H9 (cell line): ENCODE measurements at regions not wholly inside any gene's neighbourhood (a gene's known extent, or its start where the extent isn't known, plus 50 kb on each side); places are given as distances from the start of the nearest gene placed in this dataset.

Experiments
- DNase-seq: peaks from one replicate; pipeline ENCODE4 v3.0.0-alpha.2; 2017
- H2AFZ ChIP-seq: one replicate; pipeline ENCODE4 v1.6.1; 2013; ENCODE audit warnings: mild to moderate bottlenecking, low read length, control low read depth, moderate library complexity
- H2AK5ac ChIP-seq: 2 replicates; pipeline ENCODE4 v1.6.1; 2013; ENCODE audit warnings: low read length, control low read depth, mixed read lengths; ENCODE audit not compliant: insufficient read length
- H2BK120ac ChIP-seq: one replicate; pipeline ENCODE4 v1.6.1; 2013; ENCODE audit warnings: low read depth, mild to moderate bottlenecking, low read length, control low read depth, inconsistent platforms; ENCODE audit not compliant: poor library complexity, severe bottlenecking
- H2BK12ac ChIP-seq: 2 replicates; pipeline ENCODE4 v1.6.1; 2013; ENCODE audit warnings: low read length, control low read depth, mixed read lengths, low read depth; ENCODE audit not compliant: insufficient read length
- H2BK15ac ChIP-seq: 2 replicates; pipeline ENCODE4 v1.6.1; 2013; ENCODE audit warnings: low read depth, low read length, control low read depth
- H2BK20ac ChIP-seq: one replicate; pipeline ENCODE4 v1.6.1; 2013; ENCODE audit warnings: low read depth, mild to moderate bottlenecking, low read length, control low read depth, inconsistent platforms; ENCODE audit not compliant: poor library complexity, severe bottlenecking
- H2BK5ac ChIP-seq: 2 replicates; pipeline ENCODE4 v1.6.1; 2013; ENCODE audit warnings: low read length, control low read depth, mixed read lengths; ENCODE audit not compliant: insufficient read length
- H3K14ac ChIP-seq: 2 replicates; pipeline ENCODE4 v1.6.1; 2013; ENCODE audit warnings: low read length, control low read depth; ENCODE audit not compliant: insufficient read depth
- H3K18ac ChIP-seq: 2 replicates; pipeline ENCODE4 v1.6.1; 2013; ENCODE audit warnings: low read depth, mild to moderate bottlenecking, mixed read lengths, low read length, control low read depth; ENCODE audit not compliant: insufficient read length
- H3K23ac ChIP-seq: 2 replicates; pipeline ENCODE4 v1.6.1; 2013; ENCODE audit warnings: low read length, control low read depth, mixed read lengths, low read depth; ENCODE audit not compliant: insufficient read length
- H3K23me2 ChIP-seq: 2 replicates; pipeline ENCODE4 v1.6.1; 2013; ENCODE audit warnings: low read depth, mild to moderate bottlenecking, mixed read lengths, low read length, control low read depth; ENCODE audit not compliant: insufficient read length, poor library complexity, severe bottlenecking
- H3K27ac ChIP-seq: 2 replicates; pipeline ENCODE4 v1.5.1; 2013; ENCODE audit warnings: low read length, control low read depth, mixed read lengths, low read depth; ENCODE audit not compliant: insufficient read length
- H3K27me3 ChIP-seq: 2 replicates; pipeline ENCODE4 v1.6.1; 2013; ENCODE audit warnings: low read length, control low read depth, inconsistent platforms; ENCODE audit not compliant: insufficient read depth
- H3K4ac ChIP-seq: 2 replicates; pipeline ENCODE4 v1.6.1; 2013; ENCODE audit warnings: low read depth, mild to moderate bottlenecking, control low read depth, inconsistent platforms, low read length, moderate library complexity
- H3K4me1 ChIP-seq: 2 replicates; pipeline ENCODE4 v1.6.1; 2013; ENCODE audit warnings: low read length, control low read depth, inconsistent platforms; ENCODE audit not compliant: insufficient read depth
- H3K4me2 ChIP-seq: 2 replicates; pipeline ENCODE4 v1.6.1; 2013; ENCODE audit warnings: low read length, control low read depth, mixed read lengths; ENCODE audit not compliant: insufficient read length, insufficient read depth
- H3K56ac ChIP-seq: 2 replicates; pipeline ENCODE4 v1.6.1; 2013; ENCODE audit warnings: low read depth, mild to moderate bottlenecking, mixed read lengths, low read length, control low read depth; ENCODE audit not compliant: insufficient read length
- H3K79me1 ChIP-seq: 2 replicates; pipeline ENCODE4 v1.6.1; 2013; ENCODE audit warnings: low read depth, mild to moderate bottlenecking, moderate library complexity, low read length, control low read depth, inconsistent platforms; ENCODE audit not compliant: insufficient read depth, poor library complexity, severe bottlenecking
- H3K79me2 ChIP-seq: 2 replicates; pipeline ENCODE4 v1.6.1; 2013; ENCODE audit warnings: low read length, control low read depth, inconsistent platforms; ENCODE audit not compliant: insufficient read depth
- H3K9ac ChIP-seq: 2 replicates; pipeline ENCODE4 v1.6.1; 2013; ENCODE audit warnings: low read length, control low read depth, mixed read lengths; ENCODE audit not compliant: insufficient read length; ENCODE audit errors: extremely low read depth
- H3K9me3 ChIP-seq: one replicate; pipeline ENCODE4 v1.6.1; 2013; ENCODE audit warnings: low read depth, low read length, inconsistent platforms; ENCODE audit not compliant: control insufficient read depth
- H3T11ph ChIP-seq: one replicate; pipeline ENCODE4 v1.6.1; 2013; ENCODE audit warnings: mild to moderate bottlenecking, low read length, control low read depth, inconsistent platforms
- H4K20me1 ChIP-seq: one replicate; pipeline ENCODE4 v1.6.1; 2013; ENCODE audit not compliant: control insufficient read depth, insufficient read length, insufficient read depth
- H4K5ac ChIP-seq: 2 replicates; pipeline ENCODE4 v1.6.1; 2013; ENCODE audit warnings: low read depth, mild to moderate bottlenecking, mixed read lengths, low read length, control low read depth; ENCODE audit not compliant: insufficient read length
- H4K8ac ChIP-seq: replicated peaks from 2 replicates; pipeline ENCODE4 v1.6.1; 2013; ENCODE audit warnings: low read length, control low read depth, mixed read lengths, low read depth; ENCODE audit not compliant: insufficient read length
- H4K91ac ChIP-seq: 2 replicates; pipeline ENCODE4 v1.6.1; 2013; ENCODE audit warnings: low read depth, mild to moderate bottlenecking, moderate library complexity, mixed read lengths, low read length, control low read depth; ENCODE audit not compliant: insufficient read length
- H3K27ac Mint-ChIP-seq, 3 experiments: 2 replicates in 2 of 3; 3 replicates in 1 of 3; pipeline ENCODE4 v1.8.0; 2020 to 2021; ENCODE audit warnings: mixed read lengths in 3 of 3, mild to moderate bottlenecking in 1 of 3, moderate library complexity in 1 of 3
- H3K27me3 Mint-ChIP-seq: 2 replicates; pipeline ENCODE4 v1.8.0; 2021; ENCODE audit warnings: low read depth, mild to moderate bottlenecking, moderate library complexity, mixed read lengths
- H3K36me3 Mint-ChIP-seq, 3 experiments: 2 replicates in 2 of 3; 3 replicates in 1 of 3; pipeline ENCODE4 v1.8.0; 2020 to 2021; ENCODE audit warnings: low read depth in 3 of 3, mixed read lengths in 3 of 3; ENCODE audit not compliant: insufficient read depth in 1 of 3
- H3K4me1 Mint-ChIP-seq, 2 experiments: 2 replicates each; pipeline ENCODE4 v1.8.0; 2020; ENCODE audit warnings: mixed read lengths in 2 of 2
- H3K4me3 Mint-ChIP-seq, 2 experiments: 2 replicates in 1 of 2; 3 replicates in 1 of 2; pipeline ENCODE4 v1.8.0; 2020 to 2021; ENCODE audit warnings: mild to moderate bottlenecking in 2 of 2, mixed read lengths in 2 of 2, moderate library complexity in 1 of 2
- H3K9me3 Mint-ChIP-seq, 2 experiments: 2 replicates in 1 of 2; 3 replicates in 1 of 2; pipeline ENCODE4 v1.8.0; 2020; ENCODE audit warnings: mild to moderate bottlenecking in 2 of 2, mixed read lengths in 2 of 2, moderate library complexity in 1 of 2
- CTCF ChIP-seq: fragments of 200-600 bp; sonication (generic); conservative IDR thresholded peaks from 3 replicates; pipeline ENCODE4 v1.8.0; 2021; ENCODE audit warnings: antibody characterized with exemption, mild to moderate bottlenecking
- WGBS: extraction: QIAGEN DNeasy Blood & Tissue Kit; methylation state at CpG from one replicate; pipeline ENCODE4 v1.1.7; 2013; ENCODE audit warnings: missing lambda C conversion rate, low lambda C conversion rate, mixed read lengths; ENCODE audit not compliant: insufficient read length; ENCODE audit errors: extremely low coverage; 5-methylcytosine and 5-hydroxymethylcytosine counted together

GRCh38 chr12:112602150-112602549 is 183.4 kb downstream of the PTPN11 start:
- H3K36me3 Mint-ChIP-seq, result peaks cover 0 to 6% (median 5%) of the 10 kb centered on the region in 3 experiments; a peak in 5 of 7 replicates
- WGBS, result no CpG with 5 or more reads among the region's 3 CpGs
- no peak overlapping the region for H3K9ac ChIP-seq
- H3T11ph ChIP-seq, result no peak overlapping the region
- no peaks in the 10 kb centered on the region; the same call in 1 of the 2 replicates for H3K4me1 ChIP-seq
- H3K27ac ChIP-seq, result no peak overlapping the region
- H2BK5ac ChIP-seq, result no peak overlapping the region
- H3K18ac ChIP-seq, result no peak overlapping the region
- peak overlapping the region; percentile 92 to 96 (median 95); a peak in 5 of 7 replicates for H3K27ac Mint-ChIP-seq
- no peak overlapping the region for H2BK12ac ChIP-seq
- no peak overlapping the region for H2BK20ac ChIP-seq
- no peak overlapping the region for H3K14ac ChIP-seq
- H3K9me3 ChIP-seq, result no peaks in the 10 kb centered on the region
- no peaks in the 10 kb centered on the region for H3K79me1 ChIP-seq
- no peaks in the 10 kb centered on the region for H3K79me2 ChIP-seq
- peaks cover 67% of the 10 kb centered on the region for H3K27me3 Mint-ChIP-seq
- no peak overlapping the region for H4K8ac ChIP-seq
- peak; percentile 63 for DNase-seq
- H3K4me1 Mint-ChIP-seq, result peaks cover 43 to 52% of the 10 kb centered on the region in 2 experiments
- H3K23ac ChIP-seq, result no peak overlapping the region
- no peaks in the 10 kb centered on the region; the same call in 1 of the 2 replicates for H3K27me3 ChIP-seq
- no peaks in the 10 kb centered on the region for H4K20me1 ChIP-seq
- H3K23me2 ChIP-seq, result no peaks in the 10 kb centered on the region
- no peak overlapping the region for H3K4me2 ChIP-seq
- no peak overlapping the region for H2AFZ ChIP-seq
- H4K5ac ChIP-seq, result no peak overlapping the region
- H3K4ac ChIP-seq, result no peak overlapping the region
- H2AK5ac ChIP-seq, result no peak overlapping the region
- no peak overlapping the region for H2BK120ac ChIP-seq
- no peak overlapping the region for H3K4me3 Mint-ChIP-seq
- no peak overlapping the region for H3K56ac ChIP-seq
- H4K91ac ChIP-seq, result no peak overlapping the region
- H3K9me3 Mint-ChIP-seq, result peaks cover 3 to 6% of the 10 kb centered on the region in 2 experiments; a peak in 3 of 5 replicates
- H2BK15ac ChIP-seq, result no peak overlapping the region
- TF ChIP-seq CTCF, result no peak
